GM23248 (cell line): ENCODE measurements at regions not wholly inside any gene's neighbourhood (a gene's known extent, or its start where the extent isn't known, plus 50 kb on each side); places are given as distances from the start of the nearest gene placed in this dataset.

Source experiments
- EZH2 ChIP-seq: fragments of 200-600 bp; sonication (generic); IDR thresholded peaks from 2 replicates; pipeline ENCODE4 v1.6.1; 2018; ENCODE audit warnings: antibody characterized with exemption, mild to moderate bottlenecking; ENCODE audit not compliant: insufficient read depth, poor library complexity, severe bottlenecking
- EZH2phosphoT487 ChIP-seq: fragments of 200-600 bp; sonication (generic); IDR thresholded peaks from 2 replicates; pipeline ENCODE4 v1.6.1; 2018; ENCODE audit warnings: antibody characterized with exemption, moderate library complexity, mild to moderate bottlenecking, low read depth; ENCODE audit not compliant: insufficient read depth

DNA sequence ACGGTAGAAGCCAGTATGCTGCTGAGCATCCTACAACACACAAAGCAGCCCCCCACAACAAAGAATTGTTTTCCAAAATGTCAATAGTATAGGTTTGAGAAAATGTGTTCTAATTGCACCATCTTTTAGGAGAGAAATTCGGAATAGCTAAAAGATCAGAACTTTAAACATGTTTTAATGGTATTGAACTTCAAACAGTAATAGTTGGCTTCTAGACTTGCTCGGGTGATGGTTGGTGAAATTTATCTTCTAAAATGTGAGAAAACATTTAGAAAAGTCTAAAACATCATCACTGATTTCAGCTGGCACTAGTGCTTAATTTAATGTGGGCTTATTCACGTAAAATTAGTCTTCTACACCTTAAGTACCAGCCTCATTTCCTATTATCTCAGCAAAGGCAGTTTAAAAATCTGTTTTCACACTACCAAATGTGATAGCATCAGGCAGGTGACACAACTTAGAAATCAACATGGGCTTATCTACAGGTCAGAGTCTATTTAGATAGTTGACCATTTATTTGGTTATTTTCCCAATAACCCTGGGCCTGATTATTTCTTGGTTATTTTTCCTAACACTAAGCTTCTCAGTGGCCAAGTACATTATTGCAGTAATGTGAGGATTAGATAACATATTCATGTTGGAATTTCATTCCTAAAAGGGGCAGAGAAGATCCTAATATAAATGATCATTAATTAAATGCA is 399.3 kb upstream of the PKN2 start:
- TF ChIP-seq EZH2, result no peak
- TF ChIP-seq EZH2phosphoT487, result no peak
